GM12892 (cell line): ENCODE measurements at regions not wholly inside any gene's neighbourhood (a gene's known extent, or its start where the extent isn't known, plus 50 kb on each side); places are given as distances from the start of the nearest gene placed in this dataset.
"Not testable (repeated sequence)": the region's sequence is repeated elsewhere in the genome, so short reads cannot be mapped to it uniquely, and the experiment has no call there.

Experiments
- DNase-seq: peaks from one replicate; pipeline ENCODE4 v3.0.0; 2011; ENCODE audit not compliant: insufficient read length
- FAIRE-seq: peaks from 2 replicates; lab custom pipeline; 2011; peaks lifted over from hg19 to GRCh38; lab: Jason Lieb, UNC
- POLR2A ChIP-seq: IDR thresholded peaks from 2 replicates; pipeline ENCODE4 v1.6.1; 2011; ENCODE audit warnings: low read depth, low read length, control low read depth
- POLR2AphosphoS5 ChIP-seq: IDR thresholded peaks from 2 replicates; pipeline ENCODE4 v1.6.1; 2011; ENCODE audit warnings: low read depth, low read length, control low read depth
- TAF1 ChIP-seq: IDR thresholded peaks from 2 replicates; pipeline ENCODE4 v1.6.1; 2011; ENCODE audit warnings: low read depth, mild to moderate bottlenecking, control low read depth, low read length, borderline replicate concordance

GRCh38 chr15:96444865-96445264, 114.4 kb downstream of the NR2F2 start:
- TF ChIP-seq TAF1 (no peak), POLR2A (no peak), POLR2AphosphoS5 (no peak)
- no peak for FAIRE-seq
- no peak for DNase-seq

GRCh38 chr15:96448923-96449322, 118.4 kb downstream of the NR2F2 start:
- FAIRE-seq (no peak), DNase-seq (no peak)
- TF ChIP-seq POLR2AphosphoS5: no peak
- no peak for TF ChIP-seq TAF1
- no peak for TF ChIP-seq POLR2A

GRCh38 chr15:96457841-96458240, 127.3 kb downstream of the NR2F2 start:
- no peak for DNase-seq
- no peak for TF ChIP-seq POLR2A
- no peak for TF ChIP-seq POLR2AphosphoS5
- no peak for FAIRE-seq

- FAIRE-seq (no peak), DNase-seq (no peak)
- TF ChIP-seq POLR2A (no peak), POLR2AphosphoS5 (no peak), TAF1 (no peak)
These were observed 129.6 kb downstream of the NR2F2 start for GRCh38 chr15:96460106-96460505.

- TF ChIP-seq POLR2AphosphoS5: no peak
- TF ChIP-seq POLR2A: no peak
- no peak for TF ChIP-seq TAF1
- no peak for FAIRE-seq
- DNase-seq: no peak
These were observed 132.6 kb downstream of the NR2F2 start for GRCh38 chr15:96462768-96463750.

- DNase-seq: no peak
- TF ChIP-seq TAF1 (no peak), POLR2A (no peak), POLR2AphosphoS5 (no peak)
- FAIRE-seq: no peak
These were observed 136.0 kb downstream of the NR2F2 start for GRCh38 chr15:96466389-96466947.

GRCh38 chr15:96468036-96468435, 137.5 kb downstream of the NR2F2 start:
- TF ChIP-seq TAF1: no peak
- TF ChIP-seq POLR2AphosphoS5: no peak
- TF ChIP-seq POLR2A: no peak
- DNase-seq: no peak
- no peak for FAIRE-seq

- no peak for TF ChIP-seq POLR2A
- no peak for TF ChIP-seq POLR2AphosphoS5
- TF ChIP-seq TAF1: no peak
- DNase-seq (no peak), FAIRE-seq (no peak)
These were observed 140.3 kb downstream of the NR2F2 start for GRCh38 chr15:96470681-96471310.

- TF ChIP-seq TAF1: no peak
- TF ChIP-seq POLR2AphosphoS5: no peak
- FAIRE-seq: no peak
- DNase-seq: no peak
These were observed 142.2 kb downstream of the NR2F2 start for GRCh38 chr15:96472681-96473080.

- no peak for FAIRE-seq
- TF ChIP-seq POLR2A (no peak), TAF1 (no peak), POLR2AphosphoS5 (no peak)
- no peak for DNase-seq
These were observed 143.1 kb downstream of the NR2F2 start for GRCh38 chr15:96473556-96473955.

- FAIRE-seq (no peak), DNase-seq (no peak)
- TF ChIP-seq TAF1 (no peak), POLR2AphosphoS5 (no peak)
These were observed 143.7 kb downstream of the NR2F2 start for GRCh38 chr15:96474231-96474664.

- TF ChIP-seq TAF1 (no peak), POLR2A (no peak), POLR2AphosphoS5 (no peak)
- no peak for FAIRE-seq
- DNase-seq: no peak
These were observed 146.7 kb downstream of the NR2F2 start for GRCh38 chr15:96477227-96477626.

- not testable (repeated sequence) for FAIRE-seq, DNase-seq
These were observed 153.9 kb downstream of the NR2F2 start for GRCh38 chr15:96484412-96484811.
